OCI-LY3 (cell line): ENCODE measurements at regions not wholly inside any gene's neighbourhood (a gene's known extent, or its start where the extent isn't known, plus 50 kb on each side); places are given as distances from the start of the nearest gene placed in this dataset.

Source experiments
- H2AFZ ChIP-seq: fragments of 200-600, 300-600 bp; shearing (Covaris generic); 2 replicates; pipeline ENCODE4 v1.6.0; 2014; ENCODE audit warnings: antibody characterized with exemption, low read depth, low read length
- H3K27ac ChIP-seq: fragments of 200-600, 300-600 bp; sonication (generic); 2 replicates; pipeline ENCODE4 v1.5.1; 2014; ENCODE audit warnings: mild to moderate bottlenecking, low read length, moderate library complexity, mixed read lengths
- H3K27me3 ChIP-seq: fragments of 200-600, 300-600 bp; sonication (generic); 2 replicates; pipeline ENCODE4 v1.6.1; 2014; ENCODE audit warnings: low read depth, low read length, mixed read lengths
- H3K36me3 ChIP-seq: fragments of 200-600, 300-600 bp; sonication (generic); replicated peaks from 2 replicates; pipeline ENCODE3; 2014; ENCODE audit warnings: low read depth, low read length, mixed read lengths
- H3K4me1 ChIP-seq: fragments of 300-600, 200-600 bp; sonication (generic); 2 replicates; pipeline ENCODE4 v1.6.1; 2014; ENCODE audit warnings: low read length, mixed read lengths
- H3K4me2 ChIP-seq: fragments of 200-600, 300-600 bp; sonication (generic); 2 replicates; pipeline ENCODE4 v1.6.1; 2014; ENCODE audit warnings: low read length, mixed read lengths
- H3K4me3 ChIP-seq: fragments of 300-600, 200-600 bp; sonication (generic); 2 replicates; pipeline ENCODE4 v1.5.1; 2014; ENCODE audit warnings: antibody characterized with exemption, mild to moderate bottlenecking, low read length, moderate library complexity
- H3K79me2 ChIP-seq: fragments of 300-600, 200-600 bp; shearing (Covaris generic); 2 replicates; pipeline ENCODE4 v1.6.1; 2014; ENCODE audit warnings: mild to moderate bottlenecking, low read length, mixed read lengths
- H3K9ac ChIP-seq: fragments of 300-600, 200-600 bp; shearing (Covaris generic); 2 replicates; pipeline ENCODE4 v1.6.0; 2014; ENCODE audit warnings: mild to moderate bottlenecking, low read length, moderate library complexity
- H3K9me3 ChIP-seq: fragments of 200-600, 300-600 bp; shearing (Covaris generic); 2 replicates; pipeline ENCODE4 v1.6.1; 2014; ENCODE audit warnings: low read length, mixed read lengths; ENCODE audit not compliant: insufficient read depth
- H4K20me1 ChIP-seq: fragments of 200-600, 300-600 bp; sonication (generic); 2 replicates; pipeline ENCODE4 v1.6.1; 2016; ENCODE audit warnings: low read length, mixed read lengths; ENCODE audit not compliant: insufficient read depth
- EZH2phosphoT487 ChIP-seq: fragments of 200-600 bp; shearing (Covaris generic); IDR thresholded peaks from 2 replicates; pipeline ENCODE4 v1.6.1; 2018; ENCODE audit warnings: antibody characterized with exemption, mixed run types, low read depth
- TF ChIP-seq, protein P1 (sequence below): fragments of 200-600, 300-600 bp; sonication (generic); IDR thresholded peaks from 2 replicates; pipeline ENCODE4 v1.5.1; 2014; ENCODE audit warnings: antibody characterized with exemption, low read length, low read depth

DNA sequence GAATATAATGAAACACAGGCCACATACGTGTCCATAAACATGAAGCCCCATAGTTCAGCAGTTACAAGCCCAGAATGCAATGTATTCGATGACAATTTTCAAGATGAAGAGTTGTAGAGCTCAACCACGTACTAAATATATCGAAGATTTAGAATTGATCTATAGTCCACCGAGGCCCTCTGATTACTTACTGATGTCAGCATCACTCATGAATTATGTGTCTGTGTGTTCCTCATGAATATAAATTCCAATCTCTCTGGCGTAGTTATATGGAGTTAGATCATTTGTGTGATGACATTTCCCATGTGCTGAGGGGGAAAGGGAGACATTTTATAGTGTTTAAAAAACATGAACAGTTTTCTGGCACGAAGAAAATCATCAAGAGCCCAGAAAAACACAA lies 97.5 kb downstream of the PFDN4 start:
- Histone ChIP-seq H2AFZ (no peak overlapping the region), H3K36me3 (no peaks in the 10 kb centered on the region), H4K20me1 (no peaks in the 10 kb centered on the region), H3K9me3 (no peaks in the 10 kb centered on the region), H3K4me3 (no peak overlapping the region), H3K27me3 (no peaks in the 10 kb centered on the region), H3K79me2 (no peaks in the 10 kb centered on the region), H3K4me2 (no peak overlapping the region), H3K9ac (no peak overlapping the region), H3K27ac (no peak overlapping the region), H3K4me1 (no peaks in the 10 kb centered on the region)
- no peak for TF ChIP-seq EZH2phosphoT487
- TF ChIP-seq, protein P1, sequence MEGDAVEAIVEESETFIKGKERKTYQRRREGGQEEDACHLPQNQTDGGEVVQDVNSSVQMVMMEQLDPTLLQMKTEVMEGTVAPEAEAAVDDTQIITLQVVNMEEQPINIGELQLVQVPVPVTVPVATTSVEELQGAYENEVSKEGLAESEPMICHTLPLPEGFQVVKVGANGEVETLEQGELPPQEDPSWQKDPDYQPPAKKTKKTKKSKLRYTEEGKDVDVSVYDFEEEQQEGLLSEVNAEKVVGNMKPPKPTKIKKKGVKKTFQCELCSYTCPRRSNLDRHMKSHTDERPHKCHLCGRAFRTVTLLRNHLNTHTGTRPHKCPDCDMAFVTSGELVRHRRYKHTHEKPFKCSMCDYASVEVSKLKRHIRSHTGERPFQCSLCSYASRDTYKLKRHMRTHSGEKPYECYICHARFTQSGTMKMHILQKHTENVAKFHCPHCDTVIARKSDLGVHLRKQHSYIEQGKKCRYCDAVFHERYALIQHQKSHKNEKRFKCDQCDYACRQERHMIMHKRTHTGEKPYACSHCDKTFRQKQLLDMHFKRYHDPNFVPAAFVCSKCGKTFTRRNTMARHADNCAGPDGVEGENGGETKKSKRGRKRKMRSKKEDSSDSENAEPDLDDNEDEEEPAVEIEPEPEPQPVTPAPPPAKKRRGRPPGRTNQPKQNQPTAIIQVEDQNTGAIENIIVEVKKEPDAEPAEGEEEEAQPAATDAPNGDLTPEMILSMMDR = no peak

DNA sequence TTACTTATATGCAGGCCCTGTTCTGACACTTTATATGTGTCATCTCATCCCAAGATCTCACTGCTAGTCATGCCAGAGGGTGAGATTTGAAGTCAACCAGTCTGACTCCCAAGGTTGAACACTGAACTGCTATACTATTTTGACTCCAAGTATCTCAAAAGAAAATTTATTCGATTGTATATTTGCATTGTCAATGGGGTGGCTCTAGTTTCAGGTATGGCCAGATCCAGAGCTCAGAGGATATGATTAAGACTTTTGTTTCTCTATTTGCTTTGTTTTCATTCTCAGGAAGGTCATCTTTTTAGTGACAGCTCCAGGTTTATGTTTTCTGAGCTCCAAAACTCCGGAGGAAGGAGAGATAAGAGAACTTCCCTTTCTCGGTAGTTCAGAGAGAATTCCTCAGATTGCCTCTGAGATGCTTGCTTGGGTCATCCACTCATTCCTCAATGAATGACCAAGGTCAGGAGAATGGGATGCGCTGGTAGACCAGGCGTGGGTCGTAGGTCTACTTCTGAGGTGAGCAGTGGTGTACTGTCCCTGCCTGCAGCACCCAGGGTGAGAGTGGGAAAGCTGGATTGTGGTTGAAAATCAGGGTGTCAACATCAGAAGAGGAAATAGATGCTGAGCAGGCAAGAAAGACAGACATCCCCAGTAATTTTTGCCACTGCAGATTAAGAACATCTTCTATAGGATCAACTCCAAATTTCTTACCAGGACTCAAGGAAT lies 99.3 kb downstream of the PFDN4 start:
- Histone ChIP-seq H3K79me2 (no peaks in the 10 kb centered on the region), H3K27ac (no peak overlapping the region), H3K4me2 (no peak overlapping the region), H2AFZ (no peak overlapping the region), H3K9ac (no peak overlapping the region), H3K4me1 (no peaks in the 10 kb centered on the region), H3K27me3 (no peaks in the 10 kb centered on the region), H3K36me3 (no peaks in the 10 kb centered on the region), H3K4me3 (no peak overlapping the region), H3K9me3 (no peaks in the 10 kb centered on the region), H4K20me1 (no peaks in the 10 kb centered on the region)
- TF ChIP-seq, protein P1 = no peak
- TF ChIP-seq EZH2phosphoT487 = no peak

DNA sequence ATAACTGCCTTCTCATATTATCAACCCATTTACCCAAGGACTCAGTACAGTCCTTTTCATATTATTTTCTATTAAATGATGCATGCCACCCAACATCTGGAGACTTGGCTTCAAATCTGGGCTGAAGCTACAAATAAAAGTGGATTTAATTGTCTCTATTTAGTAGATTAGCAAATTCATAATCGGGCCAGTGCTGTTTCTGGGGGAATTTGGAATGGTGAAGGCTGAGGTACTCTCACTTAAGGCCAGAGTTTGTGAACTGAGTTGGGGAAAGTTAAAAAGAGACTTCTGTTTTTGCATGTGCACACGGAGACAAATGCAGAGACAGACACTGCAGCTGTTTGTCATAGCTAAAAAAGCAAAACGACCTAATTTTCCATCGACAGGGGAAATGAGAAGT lies 100.9 kb downstream of the PFDN4 start:
- Histone ChIP-seq H3K27ac (no peak overlapping the region), H3K79me2 (no peaks in the 10 kb centered on the region), H4K20me1 (no peaks in the 10 kb centered on the region), H3K4me2 (no peak overlapping the region), H3K4me1 (peaks cover 4% of the 10 kb centered on the region), H2AFZ (no peak overlapping the region), H3K9ac (no peak overlapping the region), H3K27me3 (no peaks in the 10 kb centered on the region), H3K4me3 (no peak overlapping the region), H3K36me3 (no peaks in the 10 kb centered on the region), H3K9me3 (no peaks in the 10 kb centered on the region)
- no peak for TF ChIP-seq EZH2phosphoT487
- TF ChIP-seq, protein P1 = no peak

DNA sequence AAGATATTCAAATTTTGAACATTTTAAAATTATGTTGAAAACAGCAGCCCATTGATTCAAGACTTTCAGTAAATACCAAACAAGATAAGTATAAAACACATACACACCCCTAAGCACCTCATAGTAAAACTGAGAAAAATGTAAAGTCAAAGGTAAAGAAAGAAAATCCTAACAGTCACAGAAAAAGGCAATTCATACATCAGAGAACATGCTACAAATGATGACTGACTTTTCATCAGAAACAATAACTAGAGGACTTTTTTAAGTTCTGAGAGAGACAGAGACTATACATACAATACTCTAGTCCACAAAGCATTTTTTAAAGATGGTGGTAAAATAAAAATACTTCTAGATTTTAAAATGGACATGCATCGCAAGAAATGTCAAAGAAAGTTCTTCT lies 111.0 kb downstream of the PFDN4 start:
- Histone ChIP-seq H3K9me3 (no peaks in the 10 kb centered on the region), H3K4me1 (peaks cover 11% of the 10 kb centered on the region; the same call in 1 of the 2 replicates), H3K4me3 (no peak overlapping the region), H3K27ac (no peak overlapping the region), H3K4me2 (no peak overlapping the region), H4K20me1 (no peaks in the 10 kb centered on the region), H3K36me3 (no peaks in the 10 kb centered on the region), H2AFZ (no peak overlapping the region), H3K9ac (no peak overlapping the region), H3K79me2 (no peaks in the 10 kb centered on the region), H3K27me3 (no peaks in the 10 kb centered on the region)
- TF ChIP-seq, protein P1 = no peak
- no peak for TF ChIP-seq EZH2phosphoT487
